ENCODE measurements at regions not wholly inside any gene's neighbourhood (a gene's known extent, or its start where the extent isn't known, plus 50 kb on each side); places are given as distances from the start of the nearest gene placed in this dataset.

GRCh38 chrX:102866981-102867656 is 70.0 kb upstream of the RAB40AL start:
- no peak for TF ChIP-seq CTCF (IDR thresholded peaks at IDR 0.05)
- no peak for TF ChIP-seq POLR2A (IDR thresholded peaks at IDR 0.05)
